Nephron (organoid): ENCODE measurements at regions not wholly inside any gene's neighbourhood (a gene's known extent, or its start where the extent isn't known, plus 50 kb on each side); places are given as distances from the start of the nearest gene placed in this dataset.

Experiments used
- H3K27ac Mint-ChIP-seq, 3 experiments: 2 replicates each; pipeline ENCODE4 v1.8.0; 2020; ENCODE audit warnings: mixed read lengths in 3 of 3, mild to moderate bottlenecking in 2 of 3, moderate library complexity in 1 of 3
- H3K27me3 Mint-ChIP-seq: 2 replicates; pipeline ENCODE4 v1.8.0; 2021; ENCODE audit warnings: low read depth, mild to moderate bottlenecking, moderate library complexity, mixed read lengths
- H3K36me3 Mint-ChIP-seq: 2 replicates; pipeline ENCODE4 v1.8.0; 2020; ENCODE audit warnings: low read depth, mixed read lengths
- H3K4me1 Mint-ChIP-seq: 2 replicates; pipeline ENCODE4 v1.8.0; 2020; ENCODE audit warnings: mixed read lengths
- H3K4me3 Mint-ChIP-seq, 3 experiments: 2 replicates each; pipeline ENCODE4 v1.8.0; 2020; ENCODE audit warnings: mild to moderate bottlenecking in 3 of 3, mixed read lengths in 3 of 3, moderate library complexity in 2 of 3
- H3K9me3 Mint-ChIP-seq: 2 replicates; pipeline ENCODE4 v1.8.0; 2020; ENCODE audit warnings: mixed read lengths
- CTCF ChIP-seq, 3 experiments: fragments of 200-600 bp; sonication (generic); IDR thresholded peaks; one replicate each; pipeline ENCODE4 v1.5.0; 2021; ENCODE audit warnings: antibody characterized with exemption in 3 of 3; ENCODE audit not compliant: unreplicated experiment in 3 of 3

GRCh38 chr13:99746637-99747402, 224.7 kb downstream of the ZIC5 start:
- Mint-ChIP-seq H3K36me3 (no peaks in the 10 kb centered on the region), H3K4me3 (peak overlapping the region in 1 of 3 experiments; percentile 69), H3K27ac (no peak overlapping the region), H3K27me3 (peaks cover 21% of the 10 kb centered on the region), H3K4me1 (peaks cover 24% of the 10 kb centered on the region), H3K9me3 (peaks cover 9% of the 10 kb centered on the region)
- no peak for TF ChIP-seq CTCF (IDR thresholded peaks at IDR 0.05; ENCODE audit: unreplicated experiment in 3 of 3)

- H3K4me1 Mint-ChIP-seq = peaks cover 22% of the 10 kb centered on the region
- no peak overlapping the region for H3K4me3 Mint-ChIP-seq
- H3K36me3 Mint-ChIP-seq = no peaks in the 10 kb centered on the region
- TF ChIP-seq CTCF (IDR thresholded peaks at IDR 0.05; ENCODE audit: unreplicated experiment in 3 of 3) = no peak
- H3K27me3 Mint-ChIP-seq = peaks cover 35% of the 10 kb centered on the region
- H3K9me3 Mint-ChIP-seq = no peaks in the 10 kb centered on the region
- H3K27ac Mint-ChIP-seq = peak overlapping the region in 1 of 3 experiments; percentile 17
Measured at GRCh38 chr13:99743094-99743493, 228.5 kb downstream of the ZIC5 start.

- peaks cover 33% of the 10 kb centered on the region for H3K27me3 Mint-ChIP-seq
- no peak for TF ChIP-seq CTCF (IDR thresholded peaks at IDR 0.05; ENCODE audit: unreplicated experiment in 3 of 3)
- no peaks in the 10 kb centered on the region for H3K36me3 Mint-ChIP-seq
- H3K27ac Mint-ChIP-seq = no peak overlapping the region
- H3K9me3 Mint-ChIP-seq = no peaks in the 10 kb centered on the region
- peaks cover 22% of the 10 kb centered on the region for H3K4me1 Mint-ChIP-seq
- no peak overlapping the region for H3K4me3 Mint-ChIP-seq
Measured at GRCh38 chr13:99741960-99742359, 229.6 kb downstream of the ZIC5 start.

- TF ChIP-seq CTCF (IDR thresholded peaks at IDR 0.05; ENCODE audit: unreplicated experiment in 3 of 3) = no peak
- Mint-ChIP-seq H3K27me3 (peaks cover 23% of the 10 kb centered on the region), H3K36me3 (no peaks in the 10 kb centered on the region), H3K9me3 (no peaks in the 10 kb centered on the region), H3K27ac (no peak overlapping the region), H3K4me1 (peaks cover 15% of the 10 kb centered on the region), H3K4me3 (no peak overlapping the region)
Measured at GRCh38 chr13:99740251-99740979, 231.2 kb downstream of the ZIC5 start.

- peaks cover 23% of the 10 kb centered on the region for H3K27me3 Mint-ChIP-seq
- H3K27ac Mint-ChIP-seq = no peak overlapping the region
- peaks cover 15% of the 10 kb centered on the region for H3K4me1 Mint-ChIP-seq
- TF ChIP-seq CTCF (IDR thresholded peaks at IDR 0.05; ENCODE audit: unreplicated experiment in 3 of 3) = no peak
- H3K4me3 Mint-ChIP-seq = no peak overlapping the region
- no peaks in the 10 kb centered on the region for H3K36me3 Mint-ChIP-seq
- no peaks in the 10 kb centered on the region for H3K9me3 Mint-ChIP-seq
Measured at GRCh38 chr13:99738626-99739025, 232.9 kb downstream of the ZIC5 start.
